Hepatocyte (in vitro differentiated cells): ENCODE measurements at regions not wholly inside any gene's neighbourhood (a gene's known extent, or its start where the extent isn't known, plus 50 kb on each side); places are given as distances from the start of the nearest gene placed in this dataset.

Source experiments
- DNase-seq: peaks from one replicate; pipeline ENCODE4 v3.0.0-alpha.2; 2016; ENCODE audit warnings: low spot score
- H2AFZ ChIP-seq: fragments of 200-600 bp; sonication (generic); 2 replicates; pipeline ENCODE4 v1.6.0; 2016; ENCODE audit warnings: antibody characterized with exemption, mild to moderate bottlenecking
- H3K27ac ChIP-seq: fragments of 200-600 bp; sonication (generic); 2 replicates; pipeline ENCODE4 v1.5.1; 2016; ENCODE audit warnings: mild to moderate bottlenecking
- H3K27me3 ChIP-seq: fragments of 200-600 bp; sonication (generic); 2 replicates; pipeline ENCODE4 v1.6.1; 2016
- H3K36me3 ChIP-seq: fragments of 200-600 bp; sonication (generic); replicated peaks from 2 replicates; pipeline ENCODE4 v1.5.1; 2016; ENCODE audit warnings: low read depth; ENCODE audit not compliant: insufficient read depth
- H3K4me1 ChIP-seq: fragments of 200-600 bp; sonication (generic); 2 replicates; pipeline ENCODE4 v1.5.1; 2016; ENCODE audit warnings: mild to moderate bottlenecking, moderate library complexity; ENCODE audit not compliant: insufficient read depth
- H3K4me2 ChIP-seq: fragments of 200-600 bp; sonication (generic); 2 replicates; pipeline ENCODE4 v1.6.0; 2016
- H3K4me3 ChIP-seq: fragments of 200-600 bp; sonication (generic); 2 replicates; pipeline ENCODE4 v1.5.1; 2016; ENCODE audit warnings: mild to moderate bottlenecking
- H3K79me2 ChIP-seq: fragments of 200-600 bp; sonication (generic); 2 replicates; pipeline ENCODE4 v1.6.0; 2017; ENCODE audit warnings: mild to moderate bottlenecking
- H3K9me2 ChIP-seq: fragments of 200-600 bp; sonication (generic); replicated peaks from 2 replicates; pipeline ENCODE4 v1.6.0; 2017; ENCODE audit warnings: mild to moderate bottlenecking; ENCODE audit not compliant: insufficient read depth
- H3K9me3 ChIP-seq: fragments of 200-600 bp; sonication (generic); 2 replicates; pipeline ENCODE4 v1.5.1; 2016; ENCODE audit warnings: low read depth, mild to moderate bottlenecking
- H4K20me1 ChIP-seq: fragments of 200-600 bp; sonication (generic); 2 replicates; pipeline ENCODE4 v1.6.0; 2016; ENCODE audit warnings: mild to moderate bottlenecking; ENCODE audit not compliant: insufficient read depth, poor library complexity, severe bottlenecking
- EZH2 ChIP-seq: fragments of 200-600 bp; sonication (generic); IDR thresholded peaks from 2 replicates; pipeline ENCODE4 v1.6.1; 2016; ENCODE audit warnings: antibody characterized with exemption, mild to moderate bottlenecking, borderline replicate concordance
- EZH2phosphoT487 ChIP-seq: fragments of 200-600 bp; sonication (generic); IDR thresholded peaks from one replicate; pipeline ENCODE4 v1.6.1; 2018; ENCODE audit warnings: antibody characterized with exemption, mild to moderate bottlenecking, low read depth, moderate library complexity; ENCODE audit not compliant: unreplicated experiment, severe bottlenecking
- WGBS: methylation state at CpG from one replicate; pipeline ENCODE4 v1.1.6; 2016; ENCODE audit warnings: low lambda C conversion rate; ENCODE audit errors: missing lambda C conversion rate; 5-methylcytosine and 5-hydroxymethylcytosine counted together
- TF ChIP-seq, protein P1 (sequence below): fragments of 200-600 bp; sonication (generic); IDR thresholded peaks from 2 replicates; pipeline ENCODE4 v1.5.1; 2016; ENCODE audit warnings: antibody characterized with exemption, mild to moderate bottlenecking; ENCODE audit not compliant: poor library complexity

DNA sequence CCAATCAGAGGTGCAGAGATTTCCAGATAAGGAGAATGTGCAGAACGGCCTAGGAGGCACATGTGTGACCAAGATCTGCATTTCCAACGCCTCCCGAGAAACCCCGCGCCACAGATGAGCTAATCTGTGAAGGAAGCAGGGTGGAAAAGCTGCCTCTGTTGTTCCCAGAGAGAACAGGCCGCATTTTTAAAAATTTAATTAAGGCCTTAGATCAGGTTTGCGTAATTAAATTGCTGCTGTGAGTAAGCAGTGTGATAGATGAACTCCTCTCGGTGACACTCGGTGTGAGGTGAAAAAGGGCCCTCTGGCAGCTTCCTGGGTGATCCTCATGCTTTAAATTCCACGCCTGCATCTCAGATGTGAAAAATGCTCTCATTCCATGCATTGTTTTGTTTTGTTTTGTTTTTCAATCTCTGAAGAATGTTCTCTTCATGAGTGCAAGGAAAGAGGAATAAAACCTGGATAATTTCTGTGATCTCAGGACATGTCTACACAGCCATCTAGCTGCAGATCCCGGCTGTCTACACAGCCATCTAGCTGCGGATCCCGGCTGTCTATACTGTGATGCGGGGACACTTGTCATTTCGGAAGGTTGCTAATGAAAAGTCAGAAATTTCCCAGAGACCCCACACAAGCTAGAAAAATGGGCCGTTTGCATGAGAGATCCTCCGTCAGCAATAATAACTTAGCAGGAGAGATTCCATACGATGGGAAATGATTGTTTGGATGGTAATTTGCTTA is 1398.9 kb downstream of the BRD1 start:
- DNase-seq, result no peak
- Histone ChIP-seq H4K20me1 (no peaks in the 10 kb centered on the region), H3K27me3 (no peaks in the 10 kb centered on the region), H3K36me3 (no peaks in the 10 kb centered on the region), H3K9me2 (no peaks in the 10 kb centered on the region), H3K4me3 (no peak overlapping the region), H2AFZ (no peak overlapping the region), H3K27ac (no peak overlapping the region), H3K9me3 (no peaks in the 10 kb centered on the region), H3K79me2 (no peaks in the 10 kb centered on the region), H3K4me2 (no peak overlapping the region), H3K4me1 (no peaks in the 10 kb centered on the region)
- WGBS, result 66% methylated on average over 18 of the region's 18 CpGs
- no peak for TF ChIP-seq EZH2phosphoT487
- no peak for TF ChIP-seq EZH2
- TF ChIP-seq, protein P1, sequence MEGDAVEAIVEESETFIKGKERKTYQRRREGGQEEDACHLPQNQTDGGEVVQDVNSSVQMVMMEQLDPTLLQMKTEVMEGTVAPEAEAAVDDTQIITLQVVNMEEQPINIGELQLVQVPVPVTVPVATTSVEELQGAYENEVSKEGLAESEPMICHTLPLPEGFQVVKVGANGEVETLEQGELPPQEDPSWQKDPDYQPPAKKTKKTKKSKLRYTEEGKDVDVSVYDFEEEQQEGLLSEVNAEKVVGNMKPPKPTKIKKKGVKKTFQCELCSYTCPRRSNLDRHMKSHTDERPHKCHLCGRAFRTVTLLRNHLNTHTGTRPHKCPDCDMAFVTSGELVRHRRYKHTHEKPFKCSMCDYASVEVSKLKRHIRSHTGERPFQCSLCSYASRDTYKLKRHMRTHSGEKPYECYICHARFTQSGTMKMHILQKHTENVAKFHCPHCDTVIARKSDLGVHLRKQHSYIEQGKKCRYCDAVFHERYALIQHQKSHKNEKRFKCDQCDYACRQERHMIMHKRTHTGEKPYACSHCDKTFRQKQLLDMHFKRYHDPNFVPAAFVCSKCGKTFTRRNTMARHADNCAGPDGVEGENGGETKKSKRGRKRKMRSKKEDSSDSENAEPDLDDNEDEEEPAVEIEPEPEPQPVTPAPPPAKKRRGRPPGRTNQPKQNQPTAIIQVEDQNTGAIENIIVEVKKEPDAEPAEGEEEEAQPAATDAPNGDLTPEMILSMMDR, result no peak

DNA sequence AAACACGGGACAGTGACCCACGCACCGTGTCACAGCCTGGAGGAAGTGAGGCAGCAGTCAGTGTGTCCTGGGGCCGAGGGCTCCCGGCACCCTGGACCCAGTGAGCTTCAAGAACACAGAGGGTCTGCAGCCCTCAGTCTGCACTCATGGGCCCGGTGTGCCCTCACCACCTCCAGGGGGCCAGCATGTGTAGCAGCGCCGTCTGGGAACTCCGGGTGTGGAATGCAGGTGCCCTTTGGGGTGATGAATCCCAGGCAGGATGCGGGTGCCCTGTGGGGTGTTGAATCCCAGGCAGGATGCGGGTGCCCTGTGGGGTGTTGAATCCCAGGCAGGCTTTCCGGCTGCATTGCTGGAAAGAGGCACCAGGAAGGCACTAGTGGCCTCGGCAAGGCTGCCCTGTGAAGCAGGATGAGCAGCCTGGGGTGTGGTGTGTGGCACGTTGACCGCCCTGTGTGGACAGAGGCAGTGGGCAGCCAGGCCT is 1399.9 kb downstream of the BRD1 start:
- Histone ChIP-seq H2AFZ (no peak overlapping the region), H3K4me3 (no peak overlapping the region), H3K27me3 (no peaks in the 10 kb centered on the region), H4K20me1 (no peaks in the 10 kb centered on the region), H3K27ac (no peak overlapping the region), H3K9me3 (no peaks in the 10 kb centered on the region), H3K4me1 (no peaks in the 10 kb centered on the region), H3K4me2 (no peak overlapping the region), H3K79me2 (no peaks in the 10 kb centered on the region), H3K9me2 (no peaks in the 10 kb centered on the region), H3K36me3 (no peaks in the 10 kb centered on the region)
- 88% methylated on average over 15 of the region's 15 CpGs for WGBS
- TF ChIP-seq EZH2phosphoT487, result no peak
- TF ChIP-seq EZH2, result no peak
- TF ChIP-seq, protein P1, result no peak
- DNase-seq, result no peak

DNA sequence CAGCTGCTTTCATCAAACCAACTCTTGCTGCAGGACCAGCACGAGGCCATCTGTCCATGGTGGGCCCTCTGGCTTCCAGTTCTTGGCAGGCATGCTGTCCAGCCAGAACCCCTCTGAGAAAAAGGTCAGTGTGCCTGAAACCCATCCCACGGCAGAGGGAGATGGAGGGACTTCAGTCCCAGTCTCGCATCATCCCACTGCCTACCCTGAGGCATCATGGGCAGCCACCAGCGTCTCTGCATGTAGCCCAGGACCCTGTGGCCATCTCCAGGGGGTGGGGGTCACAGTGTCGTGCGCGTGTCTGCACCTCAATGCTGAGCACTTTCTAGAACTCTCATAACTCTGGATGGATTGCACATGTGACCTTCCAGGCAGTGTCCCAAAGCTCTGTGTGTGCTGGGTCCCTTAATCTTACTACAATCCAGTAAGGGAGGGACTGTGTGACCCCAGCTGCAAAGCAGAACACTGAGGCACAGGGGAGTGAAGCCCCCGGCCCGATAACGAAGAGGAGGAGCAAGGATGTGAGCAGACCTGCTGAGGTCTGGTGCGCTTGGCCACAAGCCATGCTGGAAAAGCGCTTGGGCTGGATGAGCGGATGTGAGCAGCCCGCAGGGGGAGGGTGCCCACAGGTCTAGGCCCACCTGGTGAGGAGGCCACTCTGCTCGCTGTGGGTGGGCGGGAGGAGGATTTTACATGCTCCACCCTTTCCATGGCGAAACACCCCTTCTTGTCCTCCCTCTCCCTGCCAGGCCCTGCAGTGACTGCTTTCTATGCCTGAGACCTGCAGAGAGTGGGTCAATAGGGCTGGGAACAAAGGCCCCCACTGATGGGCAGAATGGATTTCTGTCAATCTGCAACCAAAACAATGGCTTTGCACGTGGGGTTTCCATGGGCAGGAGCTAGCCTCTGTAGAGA is 1401.0 kb downstream of the BRD1 start:
- H4K20me1 ChIP-seq, result no peaks in the 10 kb centered on the region
- no peak for DNase-seq
- WGBS, result 82% methylated on average over 18 of the region's 18 CpGs

More for the DNA sequence above, 1401.0 kb downstream of the BRD1 start:
- no peak overlapping the region for H3K27ac ChIP-seq
- TF ChIP-seq EZH2 (no peak), EZH2phosphoT487 (no peak)
- TF ChIP-seq, protein P1, result no peak
- no peaks in the 10 kb centered on the region for H3K9me3 ChIP-seq
- no peaks in the 10 kb centered on the region for H3K79me2 ChIP-seq
- no peak overlapping the region for H2AFZ ChIP-seq
- no peaks in the 10 kb centered on the region for H3K27me3 ChIP-seq
- no peaks in the 10 kb centered on the region for H3K9me2 ChIP-seq
- no peak overlapping the region for H3K4me3 ChIP-seq
- no peak overlapping the region for H3K4me2 ChIP-seq
- no peaks in the 10 kb centered on the region for H3K4me1 ChIP-seq
- no peaks in the 10 kb centered on the region for H3K36me3 ChIP-seq
